ENCODE measurements at regions not wholly inside any gene's neighbourhood (a gene's known extent, or its start where the extent isn't known, plus 50 kb on each side); places are given as distances from the start of the nearest gene placed in this dataset.

GRCh38 chr19:13621413-13621812 is 115.1 kb upstream of the CACNA1A start:
- TF ChIP-seq EZH2 (IDR thresholded peaks at IDR 0.05; ENCODE audit: insufficient read depth, low read length): no peak
- TF ChIP-seq, protein P1, sequence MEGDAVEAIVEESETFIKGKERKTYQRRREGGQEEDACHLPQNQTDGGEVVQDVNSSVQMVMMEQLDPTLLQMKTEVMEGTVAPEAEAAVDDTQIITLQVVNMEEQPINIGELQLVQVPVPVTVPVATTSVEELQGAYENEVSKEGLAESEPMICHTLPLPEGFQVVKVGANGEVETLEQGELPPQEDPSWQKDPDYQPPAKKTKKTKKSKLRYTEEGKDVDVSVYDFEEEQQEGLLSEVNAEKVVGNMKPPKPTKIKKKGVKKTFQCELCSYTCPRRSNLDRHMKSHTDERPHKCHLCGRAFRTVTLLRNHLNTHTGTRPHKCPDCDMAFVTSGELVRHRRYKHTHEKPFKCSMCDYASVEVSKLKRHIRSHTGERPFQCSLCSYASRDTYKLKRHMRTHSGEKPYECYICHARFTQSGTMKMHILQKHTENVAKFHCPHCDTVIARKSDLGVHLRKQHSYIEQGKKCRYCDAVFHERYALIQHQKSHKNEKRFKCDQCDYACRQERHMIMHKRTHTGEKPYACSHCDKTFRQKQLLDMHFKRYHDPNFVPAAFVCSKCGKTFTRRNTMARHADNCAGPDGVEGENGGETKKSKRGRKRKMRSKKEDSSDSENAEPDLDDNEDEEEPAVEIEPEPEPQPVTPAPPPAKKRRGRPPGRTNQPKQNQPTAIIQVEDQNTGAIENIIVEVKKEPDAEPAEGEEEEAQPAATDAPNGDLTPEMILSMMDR (IDR thresholded peaks at IDR 0.05; ENCODE audit: insufficient read depth, low read depth, low read length): peak; percentile 9
